HepG2 (cell line): ENCODE measurements at regions not wholly inside any gene's neighbourhood (a gene's known extent, or its start where the extent isn't known, plus 50 kb on each side); places are given as distances from the start of the nearest gene placed in this dataset.

Experiments
- FUBP1 ChIP-seq: sonication (generic); formaldehyde crosslinking; IDR thresholded peaks from 2 replicates; pipeline ENCODE4 v1.5.1; 2020; ENCODE audit warnings: missing genetic modification reagents, mild to moderate bottlenecking, borderline replicate concordance
- HDAC1 ChIP-seq: sonication (generic); formaldehyde crosslinking; IDR thresholded peaks from 2 replicates; pipeline ENCODE4 v1.5.1; 2020; ENCODE audit warnings: mild to moderate bottlenecking, missing genetic modification reagents
- IKZF4 ChIP-seq: sonication (generic); formaldehyde crosslinking; IDR thresholded peaks from 2 replicates; pipeline ENCODE4 v1.5.1; 2020; ENCODE audit warnings: borderline replicate concordance, mild to moderate bottlenecking, low read depth, missing genetic modification reagents; ENCODE audit errors: not compliant biosample characterization
- MXD3 ChIP-seq: IDR thresholded peaks from 2 replicates; pipeline ENCODE4 v1.6.1; 2016; ENCODE audit warnings: mild to moderate bottlenecking, missing biosample characterization, missing genetic modification reagents
- POLR2AphosphoS5 ChIP-seq: IDR thresholded peaks from 2 replicates; pipeline ENCODE4 v1.6.1; 2012; ENCODE audit warnings: low read depth, low read length
- REPIN1 ChIP-seq: sonication (generic); formaldehyde crosslinking; IDR thresholded peaks from 2 replicates; pipeline ENCODE4 v1.8.0; 2022; ENCODE audit warnings: missing genetic modification reagents, low read depth, mild to moderate bottlenecking, borderline replicate concordance
- THRA ChIP-seq: sonication (generic); formaldehyde crosslinking; IDR thresholded peaks from 2 replicates; pipeline ENCODE4 v1.4.0; 2020; ENCODE audit warnings: missing genetic modification reagents, borderline replicate concordance
- U2AF1 ChIP-seq: fragments of 200-400 bp; formaldehyde crosslinking; optimal IDR thresholded peaks from 2 replicates; pipeline ENCODE3; 2017; ENCODE audit warnings: mild to moderate bottlenecking, low read depth, low read length
- ZNF331 ChIP-seq: sonication (generic); formaldehyde crosslinking; IDR thresholded peaks from 2 replicates; pipeline ENCODE4 v1.4.0; 2020; ENCODE audit warnings: missing genetic modification reagents
- ZNF34 ChIP-seq: sonication (generic); formaldehyde crosslinking; IDR thresholded peaks from 2 replicates; pipeline ENCODE4 v1.4.0; 2020; ENCODE audit warnings: mild to moderate bottlenecking, missing genetic modification reagents, borderline replicate concordance
- ZNF691 ChIP-seq: sonication (generic); formaldehyde crosslinking; IDR thresholded peaks from 2 replicates; pipeline ENCODE4 v1.4.0; 2020; ENCODE audit warnings: missing genetic modification reagents, low read depth, mild to moderate bottlenecking, borderline replicate concordance
- ZNF720 ChIP-seq: sonication (generic); formaldehyde crosslinking; IDR thresholded peaks from 2 replicates; pipeline ENCODE4 v1.4.0; 2020; ENCODE audit warnings: missing genetic modification reagents

GRCh38 chr16:79897453-79898146 is 297.1 kb upstream of the MAF start (continued):
- TF ChIP-seq ZNF34 (CRISPR knock-in tag) (no peak), U2AF1 (no peak), ZNF331 (CRISPR knock-in tag) (peak; percentile 99), ZNF720 (CRISPR knock-in tag) (no peak), HDAC1 (CRISPR knock-in tag) (peak; percentile 97), ZNF691 (CRISPR knock-in tag) (peak; percentile 73; the same call in 1 of the 2 replicates), FUBP1 (no peak), POLR2AphosphoS5 (no peak), REPIN1 (CRISPR knock-in tag) (peak; percentile 89; the same call in 1 of the 2 replicates), MXD3 (0 out of 2 replicates have a peak, but pooled peaks have one; percentile 34), IKZF4 (CRISPR knock-in tag) (no peak), THRA (peak; percentile 68; the same call in 1 of the 2 replicates)
